ENCODE measurements at regions not wholly inside any gene's neighbourhood (a gene's known extent, or its start where the extent isn't known, plus 50 kb on each side); places are given as distances from the start of the nearest gene placed in this dataset.

GRCh38 chr5:155406815-155407214, 393.3 kb downstream of the KIF4B start:
- TF ChIP-seq GATA2 (IDR thresholded peaks at IDR 0.05; ENCODE audit: low read depth, low read length) (no peak), GATA3 (IDR thresholded peaks at IDR 0.05; ENCODE audit: low read depth, low read length) (no peak)

DNA sequence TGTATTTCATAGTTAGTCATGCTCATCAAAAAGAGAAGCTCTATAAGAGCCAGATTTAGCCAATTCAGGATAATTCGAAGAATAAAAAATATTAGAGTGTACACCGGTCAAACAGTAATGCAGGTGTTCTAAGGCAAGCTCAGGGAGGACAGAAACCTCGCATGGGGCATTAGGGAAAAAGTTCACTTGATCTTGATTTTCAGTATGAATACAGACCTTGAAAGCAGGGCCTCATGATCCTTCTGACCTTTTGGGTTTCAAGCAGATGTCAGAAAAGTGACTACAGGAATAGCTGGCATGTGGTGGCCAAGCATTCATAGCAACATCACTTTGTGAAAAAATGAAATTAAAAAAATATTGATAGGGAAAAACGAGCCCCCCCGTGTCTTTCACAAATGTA, 394.9 kb downstream of the KIF4B start:
- TF ChIP-seq GATA2 (IDR thresholded peaks at IDR 0.05; ENCODE audit: low read depth, low read length), result no peak
- no peak for TF ChIP-seq GATA3 (IDR thresholded peaks at IDR 0.05; ENCODE audit: low read depth, low read length)

GRCh38 chr5:155416765-155417164, 403.2 kb downstream of the KIF4B start:
- no peak for TF ChIP-seq GATA3 (IDR thresholded peaks at IDR 0.05; ENCODE audit: low read depth, low read length)
- no peak for TF ChIP-seq GATA2 (IDR thresholded peaks at IDR 0.05; ENCODE audit: low read depth, low read length)

DNA sequence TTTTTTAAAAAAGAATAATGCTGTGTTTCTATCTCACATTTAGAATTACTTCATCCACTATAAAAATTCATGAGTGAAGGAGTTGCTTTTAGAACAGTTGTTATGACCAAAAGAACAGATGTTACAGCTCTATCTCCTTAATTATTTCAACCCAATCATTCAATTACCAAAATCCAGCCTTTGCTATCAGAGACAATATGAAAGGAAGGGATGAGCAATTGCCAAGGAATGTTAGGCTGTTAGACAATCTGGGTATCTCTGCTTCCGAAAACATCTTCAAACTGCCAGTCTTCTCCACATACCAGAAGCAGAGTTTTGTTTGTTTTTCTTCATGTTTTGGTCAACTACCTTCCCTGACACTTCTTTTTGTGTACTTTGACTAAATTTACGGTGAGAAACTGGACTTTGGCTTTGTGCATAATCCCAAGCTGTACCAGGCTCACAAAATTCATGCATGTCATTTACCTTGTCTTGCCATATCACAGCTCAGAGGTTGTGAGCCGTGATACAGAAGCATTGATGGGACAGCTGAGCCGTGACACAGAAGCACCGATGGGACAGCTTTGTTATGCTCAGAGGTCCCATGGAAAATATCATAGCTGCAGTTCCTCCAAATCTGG, 405.5 kb downstream of the KIF4B start:
- TF ChIP-seq GATA2 (IDR thresholded peaks at IDR 0.05; ENCODE audit: low read depth, low read length) (no peak), GATA3 (IDR thresholded peaks at IDR 0.05; ENCODE audit: low read depth, low read length) (no peak)

DNA sequence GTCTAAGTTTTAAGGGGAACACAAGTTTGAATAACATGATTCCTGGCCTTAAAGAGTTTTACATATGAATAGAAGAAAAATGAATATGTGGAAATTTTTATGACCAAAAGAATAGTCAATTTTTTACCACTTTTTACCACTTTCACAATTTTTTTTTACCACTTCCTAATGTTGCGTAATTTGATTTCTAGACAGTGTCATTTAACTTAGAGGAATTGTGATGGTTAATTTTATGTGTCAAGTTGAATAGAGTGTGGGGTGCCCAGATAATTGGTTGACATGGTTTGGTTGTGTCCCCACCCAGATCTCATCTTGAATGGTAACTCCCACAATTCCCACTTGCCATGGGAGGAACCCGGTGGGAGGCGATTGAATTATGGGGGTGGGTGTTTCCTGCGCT, 416.6 kb downstream of the KIF4B start:
- TF ChIP-seq GATA3 (IDR thresholded peaks at IDR 0.05; ENCODE audit: low read depth, low read length) (no peak), GATA2 (IDR thresholded peaks at IDR 0.05; ENCODE audit: low read depth, low read length) (no peak)

GRCh38 chr5:155434267-155434666, 420.7 kb downstream of the KIF4B start:
- TF ChIP-seq GATA3 (IDR thresholded peaks at IDR 0.05; ENCODE audit: low read depth, low read length) (no peak), GATA2 (IDR thresholded peaks at IDR 0.05; ENCODE audit: low read depth, low read length) (no peak; the same call in 1 of the 2 replicates)

- TF ChIP-seq GATA3 (IDR thresholded peaks at IDR 0.05; ENCODE audit: low read depth, low read length), result no peak
- TF ChIP-seq GATA2 (IDR thresholded peaks at IDR 0.05; ENCODE audit: low read depth, low read length), result no peak
Measured at GRCh38 chr5:155434681-155435080, 421.1 kb downstream of the KIF4B start.

DNA sequence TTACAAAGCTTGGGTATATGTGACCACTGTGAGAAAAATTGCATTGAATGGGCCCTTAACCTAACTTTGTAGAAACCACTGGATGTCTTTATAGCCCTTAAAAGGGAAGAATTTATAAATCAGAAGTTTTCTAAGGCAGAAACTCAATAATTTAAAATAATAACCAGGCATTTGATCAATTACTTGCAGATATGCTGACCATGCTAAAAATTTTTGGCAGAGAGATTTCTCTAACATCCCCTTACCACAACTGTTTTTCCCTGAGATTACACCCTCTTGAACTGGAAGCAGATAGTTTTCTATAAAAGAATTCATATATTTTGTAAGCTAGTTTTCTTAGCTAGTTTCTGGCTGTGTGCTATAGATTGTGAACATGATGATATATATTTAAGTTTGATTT, 428.3 kb downstream of the KIF4B start:
- TF ChIP-seq GATA2 (IDR thresholded peaks at IDR 0.05; ENCODE audit: low read depth, low read length), result no peak
- TF ChIP-seq GATA3 (IDR thresholded peaks at IDR 0.05; ENCODE audit: low read depth, low read length), result no peak

- TF ChIP-seq GATA2 (IDR thresholded peaks at IDR 0.05; ENCODE audit: low read depth, low read length) (no peak), GATA3 (IDR thresholded peaks at IDR 0.05; ENCODE audit: low read depth, low read length) (no peak)
Measured at GRCh38 chr5:155451106-155451505, 437.6 kb downstream of the KIF4B start.

DNA sequence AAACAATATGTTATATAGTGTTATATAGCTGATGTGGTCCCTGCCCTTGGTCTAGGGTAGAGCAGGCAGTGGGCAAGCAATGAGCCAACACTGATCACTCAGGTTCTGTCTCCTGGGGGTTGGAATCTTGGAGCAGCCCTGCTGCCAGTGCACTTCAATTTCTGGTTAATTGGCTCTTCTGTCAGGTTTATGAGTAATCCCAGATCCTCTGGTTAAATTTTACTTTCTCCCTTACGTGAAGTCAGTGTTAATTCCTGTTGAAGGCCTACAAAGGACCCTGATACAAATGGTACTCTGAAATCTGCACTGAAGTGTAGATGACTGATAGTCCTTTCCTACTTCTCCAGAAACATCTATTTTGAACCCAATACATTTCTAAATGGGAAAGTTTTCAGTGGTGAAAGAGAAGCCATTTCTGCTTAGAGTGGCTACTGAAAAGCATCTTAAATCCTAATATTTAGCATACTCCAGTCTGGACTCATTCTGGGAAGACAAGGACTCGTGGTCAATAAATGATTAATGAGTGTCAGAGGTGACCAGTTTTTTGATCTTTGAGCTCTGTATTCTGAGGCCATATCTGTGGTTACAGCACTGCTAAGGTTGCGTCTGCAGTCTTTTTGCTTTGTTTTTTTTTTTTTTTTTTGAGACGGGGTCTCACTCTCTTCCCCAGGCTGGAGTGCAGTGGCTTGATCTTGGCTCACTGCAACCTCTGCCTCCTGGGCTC, 442.4 kb downstream of the KIF4B start:
- TF ChIP-seq GATA3 (IDR thresholded peaks at IDR 0.05; ENCODE audit: low read depth, low read length) (no peak), GATA2 (IDR thresholded peaks at IDR 0.05; ENCODE audit: low read depth, low read length) (no peak)

DNA sequence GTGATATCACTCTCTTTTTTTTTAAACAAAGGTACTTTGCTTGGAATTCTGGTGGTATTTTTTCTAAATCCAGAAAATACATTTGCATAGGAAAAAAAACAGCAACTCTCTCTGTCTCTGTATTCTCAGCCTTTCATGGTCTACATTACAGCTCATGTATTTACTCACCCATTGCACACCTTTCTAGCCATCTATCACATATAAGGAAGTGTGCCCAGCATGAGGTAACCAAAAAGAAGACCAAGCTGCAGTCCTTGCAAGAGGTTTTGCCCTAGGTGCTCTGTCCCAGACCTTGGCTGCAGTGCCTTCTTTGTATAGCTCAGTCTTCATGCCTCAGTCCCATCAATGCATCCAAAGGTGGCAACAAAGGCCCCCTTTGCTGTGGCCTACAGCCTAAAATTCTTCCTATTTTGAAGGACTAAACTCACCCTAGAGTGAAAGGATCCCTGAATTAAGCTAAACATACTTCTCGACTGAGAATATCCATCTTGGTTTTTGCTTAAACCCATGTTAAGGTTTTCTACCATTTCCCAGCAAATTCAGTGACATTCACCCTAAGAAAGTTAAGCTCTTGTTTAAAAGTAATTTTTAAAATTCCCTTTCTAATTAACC, 446.4 kb downstream of the KIF4B start:
- no peak for TF ChIP-seq GATA2 (IDR thresholded peaks at IDR 0.05; ENCODE audit: low read depth, low read length)

DNA sequence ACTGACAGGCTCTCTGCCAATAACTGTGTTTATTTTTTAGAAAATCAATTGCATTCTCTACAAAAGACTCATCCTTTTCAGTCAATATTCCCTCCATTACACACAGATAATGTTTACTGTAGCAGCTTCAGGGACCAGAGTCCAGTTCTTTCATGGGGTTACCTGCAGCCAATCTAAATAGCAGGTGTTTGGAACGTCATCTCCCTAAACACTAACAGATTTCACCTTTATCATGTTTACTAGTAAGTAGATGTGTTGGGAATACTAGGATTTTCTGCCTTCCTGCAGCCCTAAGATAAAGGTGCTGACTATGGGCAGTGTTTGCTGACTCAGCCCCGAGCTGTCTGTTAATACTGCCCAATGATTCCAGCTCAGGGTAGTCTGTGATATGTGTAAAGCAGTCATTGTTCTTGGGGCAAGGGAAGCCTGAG, 447.0 kb downstream of the KIF4B start:
- TF ChIP-seq GATA2 (IDR thresholded peaks at IDR 0.05; ENCODE audit: low read depth, low read length) (no peak), GATA3 (IDR thresholded peaks at IDR 0.05; ENCODE audit: low read depth, low read length) (no peak)

GRCh38 chr5:155461304-155461703, 447.7 kb downstream of the KIF4B start:
- TF ChIP-seq GATA3 (IDR thresholded peaks at IDR 0.05; ENCODE audit: low read depth, low read length), result no peak
- no peak for TF ChIP-seq GATA2 (IDR thresholded peaks at IDR 0.05; ENCODE audit: low read depth, low read length)

- TF ChIP-seq GATA2 (IDR thresholded peaks at IDR 0.05; ENCODE audit: low read depth, low read length) (no peak), GATA3 (IDR thresholded peaks at IDR 0.05; ENCODE audit: low read depth, low read length) (no peak)
Measured at GRCh38 chr5:155466851-155467250, 453.3 kb downstream of the KIF4B start.

DNA sequence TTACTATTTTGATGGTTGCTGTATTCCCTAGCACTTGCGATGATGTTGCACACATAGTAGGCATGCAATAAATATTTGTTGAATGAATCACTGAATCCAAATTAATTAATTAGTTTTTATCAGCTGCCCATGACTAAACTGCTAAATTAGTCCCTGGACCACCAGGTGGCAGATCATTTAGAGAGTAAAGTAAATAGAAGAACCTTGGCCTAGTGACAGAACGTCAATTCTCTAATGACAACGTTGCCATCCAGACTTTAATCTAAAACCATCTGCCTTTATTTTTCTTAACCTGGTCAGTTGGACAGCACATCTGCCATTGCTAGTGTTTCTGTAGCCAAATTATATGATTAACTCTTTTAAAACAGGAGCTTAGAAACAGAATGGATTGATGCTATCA, 457.5 kb downstream of the KIF4B start:
- TF ChIP-seq GATA2 (IDR thresholded peaks at IDR 0.05; ENCODE audit: low read depth, low read length), result no peak
- TF ChIP-seq GATA3 (IDR thresholded peaks at IDR 0.05; ENCODE audit: low read depth, low read length), result no peak

Data from SH-SY5Y (cell line).